Stimulated activated CD4-positive, alpha-beta T cell treated with anti-CD3 and anti-CD28 coated beads, Interleukin-1b, Interleukin-23, amount 100 ng/mL, for 4 hours (primary cell): ENCODE measurements at regions not wholly inside any gene's neighbourhood (a gene's known extent, or its start where the extent isn't known, plus 50 kb on each side); places are given as distances from the start of the nearest gene placed in this dataset.

Experiments used
- DNase-seq, 2 donors: peaks; one replicate each; pipeline ENCODE4 v3.0.0-alpha.2; 2020; ENCODE audit warnings: low read depth in 2 of 2

DNA sequence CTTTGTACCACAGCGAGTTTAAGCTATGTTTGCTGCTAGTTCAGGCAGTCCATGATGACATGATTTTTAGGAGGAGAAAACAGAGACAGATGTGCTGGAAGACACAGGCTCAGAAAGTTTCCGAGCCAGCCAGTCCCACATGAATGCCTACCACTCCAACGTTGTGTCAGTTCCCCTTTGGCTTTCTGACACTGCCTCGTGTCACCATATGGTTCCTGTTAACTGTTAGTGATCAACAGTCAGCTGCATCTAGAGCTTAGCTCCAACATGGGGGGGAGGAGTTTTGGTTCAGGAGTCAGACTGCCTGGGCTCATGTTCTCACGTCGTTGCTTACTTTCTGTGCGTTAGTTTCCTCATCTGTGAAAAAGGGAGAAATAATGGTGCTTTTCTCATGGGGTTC, 343.7 kb downstream of the MID1IP1 start:
- DNase-seq = no peak

DNA sequence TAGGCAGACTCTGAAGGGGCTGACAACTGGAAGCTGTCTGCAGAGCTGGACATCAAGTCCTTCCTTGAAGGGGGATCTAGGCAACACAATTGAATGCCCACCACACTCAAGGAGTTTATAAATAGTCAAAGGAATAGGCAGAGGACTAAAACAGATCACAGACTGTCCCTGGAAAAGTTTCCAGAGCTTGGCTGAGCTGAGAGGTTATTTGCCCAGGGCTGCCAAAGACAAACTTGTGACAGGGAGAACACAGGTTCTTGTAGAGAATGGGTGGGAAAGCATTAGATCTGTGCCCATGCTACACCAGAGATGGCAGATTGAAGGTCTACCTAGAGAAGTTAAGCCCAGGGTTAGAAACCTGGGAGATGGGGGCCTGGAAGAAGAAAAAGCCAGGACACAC, 344.6 kb downstream of the MID1IP1 start:
- no peak for DNase-seq

DNA sequence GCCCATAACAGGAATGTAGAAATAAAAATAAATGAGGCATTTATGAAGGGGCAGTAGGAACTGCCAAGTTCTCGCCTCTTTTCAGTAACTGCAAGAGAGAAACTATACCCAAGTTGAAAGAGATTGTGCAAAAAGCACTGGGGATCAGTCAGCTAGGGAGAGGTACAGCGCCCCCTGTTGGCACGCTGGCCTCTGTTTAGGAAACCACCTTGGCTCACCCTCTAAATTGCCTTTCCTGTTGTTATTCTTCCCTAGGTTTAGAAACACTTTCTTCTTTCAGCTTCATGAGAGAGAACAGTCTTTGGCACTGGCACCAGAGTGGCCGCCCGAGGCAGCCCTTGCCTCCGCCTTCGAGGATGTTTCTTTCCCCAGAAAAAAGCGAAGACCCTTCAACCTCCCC, 348.5 kb downstream of the MID1IP1 start:
- DNase-seq = peak; percentile 49 to 59

GRCh38 chrX:39150220-39150619, 349.0 kb downstream of the MID1IP1 start:
- DNase-seq = no peak

GRCh38 chrX:39150621-39151020, 349.4 kb downstream of the MID1IP1 start:
- no peak for DNase-seq

DNA sequence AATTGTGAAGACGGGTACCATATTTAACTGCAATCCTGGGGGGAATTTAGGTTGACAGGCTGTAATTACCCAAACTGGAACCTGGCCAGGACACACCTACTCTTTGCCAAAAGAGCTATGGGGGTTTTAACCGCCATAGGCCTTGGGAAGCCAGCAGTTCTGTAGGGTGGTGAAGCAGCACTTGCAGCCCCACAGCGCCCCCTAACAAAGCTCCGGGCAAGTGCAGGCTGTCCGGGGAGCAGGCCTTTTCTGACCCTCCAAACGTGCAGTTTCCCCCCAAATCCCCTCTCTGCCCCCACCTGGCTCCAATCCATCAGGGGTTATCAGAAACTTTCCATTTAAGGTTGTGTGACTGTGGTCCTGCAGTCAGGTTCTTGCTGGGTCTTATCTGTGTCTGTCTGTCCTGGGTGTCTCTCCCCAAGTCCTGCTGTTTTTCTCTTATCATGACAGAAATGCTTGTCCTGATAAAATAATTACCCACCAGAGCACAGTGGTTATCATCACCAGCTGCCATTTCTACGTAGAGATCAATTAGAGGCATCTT, 350.9 kb downstream of the MID1IP1 start:
- no peak for DNase-seq

- DNase-seq = no peak
These were observed 354.8 kb downstream of the MID1IP1 start for GRCh38 chrX:39156051-39156450.

DNA sequence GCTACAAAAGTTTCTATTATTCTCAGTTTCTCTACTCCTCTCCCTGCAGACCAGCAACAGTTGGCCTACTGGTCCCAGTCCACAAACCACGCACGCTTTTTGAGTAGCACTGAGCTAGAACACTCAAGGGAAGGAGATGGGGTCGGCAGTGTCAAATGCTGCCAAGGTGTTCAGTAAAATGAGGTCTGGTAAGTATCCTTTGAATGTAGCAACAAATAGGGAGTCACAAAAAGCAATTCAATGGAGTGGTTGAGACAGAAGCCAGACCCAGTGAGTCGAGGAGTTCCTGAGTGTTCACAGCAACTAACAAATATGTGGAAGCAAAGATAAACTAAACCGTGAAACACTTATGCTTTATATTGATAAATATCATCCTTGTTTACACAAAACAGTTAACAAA, 355.7 kb downstream of the MID1IP1 start:
- DNase-seq = no peak

DNA sequence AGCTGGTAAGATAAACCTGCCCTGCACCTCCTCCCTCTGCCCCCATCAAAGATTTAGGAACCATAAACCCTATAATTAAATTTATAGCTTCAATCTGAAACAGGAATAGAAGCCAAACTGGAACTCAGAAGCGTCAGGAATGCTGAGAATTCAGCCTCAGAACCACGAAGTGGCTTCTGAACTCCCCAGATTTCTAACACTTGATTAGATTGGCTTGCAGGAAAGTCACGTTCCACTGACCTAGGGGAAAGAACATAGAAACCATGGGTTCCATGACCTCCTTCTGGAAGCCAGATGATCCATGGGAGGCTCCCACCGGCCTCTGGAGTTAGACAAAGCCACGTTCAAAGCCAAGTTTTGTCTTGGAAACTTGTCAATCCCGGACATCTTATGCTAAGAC, 356.5 kb downstream of the MID1IP1 start:
- no peak for DNase-seq

DNA sequence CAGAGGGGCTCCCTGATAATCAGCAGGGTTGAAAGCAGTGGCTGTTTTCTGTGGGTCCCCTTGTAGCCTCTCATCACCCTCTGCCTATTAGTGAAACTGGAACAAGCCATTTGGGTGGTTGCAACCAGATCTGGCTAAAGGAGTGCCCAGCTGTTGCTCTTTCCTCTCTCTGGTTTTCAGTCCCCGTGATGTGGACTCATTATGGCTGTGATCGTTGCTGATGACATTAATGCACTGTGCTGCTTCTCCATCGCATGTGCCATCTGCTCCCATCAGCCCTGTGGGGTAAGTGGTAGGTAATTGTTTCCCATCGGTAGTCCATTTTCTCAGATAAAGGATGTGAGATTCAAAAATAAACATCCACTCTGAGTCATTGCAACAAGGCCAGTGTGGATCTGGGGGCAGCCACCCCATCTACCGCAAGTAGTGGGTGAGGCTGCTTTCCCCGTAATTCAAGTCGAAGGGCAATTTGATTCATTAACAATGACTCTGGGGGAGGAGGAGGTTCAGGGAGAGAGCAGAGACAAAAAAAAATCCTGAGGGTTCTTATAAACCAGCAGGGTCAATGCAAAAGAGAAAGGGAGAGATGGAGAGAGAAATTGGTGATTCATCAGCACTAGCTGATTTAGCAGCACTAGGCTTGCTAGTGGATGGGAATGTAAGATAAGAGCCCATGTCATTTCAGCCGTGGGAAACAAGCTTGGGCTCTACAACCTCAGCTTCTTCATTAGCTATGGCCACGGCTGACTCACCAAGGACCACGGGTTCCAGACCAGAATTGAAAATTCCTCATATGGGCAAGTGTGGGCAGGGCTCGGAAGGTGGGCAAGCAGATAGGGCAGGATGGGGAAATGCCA, 357.8 kb downstream of the MID1IP1 start:
- DNase-seq = no peak

DNA sequence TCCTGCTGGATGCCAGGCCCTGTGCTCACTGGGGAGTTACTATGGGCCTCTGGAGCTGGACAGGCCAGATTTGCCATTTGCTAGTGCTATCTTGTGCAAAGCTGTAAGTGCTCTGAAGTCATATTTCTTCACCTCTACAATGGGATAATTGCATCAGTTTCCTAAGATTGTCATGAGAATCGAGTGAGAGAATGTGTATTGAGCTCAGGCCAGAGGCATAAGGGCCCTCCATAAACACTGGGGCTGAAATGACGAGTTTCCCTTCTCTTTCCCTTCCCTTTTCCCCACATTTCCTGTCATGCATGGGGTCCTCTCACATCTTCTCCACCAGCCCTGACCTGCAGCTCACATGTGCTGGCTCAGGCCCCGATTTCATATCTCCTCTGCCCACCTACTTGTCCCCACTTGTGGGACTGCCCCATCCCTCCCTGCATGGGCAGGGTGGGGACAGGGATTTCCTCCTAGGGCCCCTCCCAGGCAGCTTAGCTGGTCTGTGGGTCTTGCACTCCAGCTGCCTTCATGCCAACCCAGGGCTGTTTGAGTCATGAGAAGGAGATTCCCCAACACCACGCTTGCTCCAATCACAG, 358.8 kb downstream of the MID1IP1 start:
- no peak for DNase-seq

- no peak for DNase-seq
These were observed 360.5 kb downstream of the MID1IP1 start for GRCh38 chrX:39161611-39162255.

DNA sequence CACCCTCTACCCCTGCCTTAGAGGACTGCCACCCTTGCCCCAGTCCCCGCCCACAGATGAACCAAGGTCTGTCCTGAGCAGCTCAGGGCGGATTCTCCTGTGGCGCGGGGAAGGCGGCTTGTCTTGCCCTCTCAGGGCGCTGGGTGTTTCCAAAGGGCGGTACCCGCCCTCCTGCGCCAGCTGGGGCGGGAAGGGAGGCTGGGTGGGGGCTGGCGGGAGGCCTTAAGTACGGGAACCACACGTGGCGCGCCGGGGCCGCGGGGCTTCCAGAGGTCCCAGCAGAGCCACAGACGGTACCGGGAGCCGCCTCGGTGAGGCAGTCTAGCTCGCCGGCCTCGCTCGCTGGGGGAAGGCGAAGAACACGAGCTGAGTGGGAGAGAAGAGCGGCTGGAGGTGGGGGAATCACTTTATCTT, 361.1 kb downstream of the MID1IP1 start:
- DNase-seq = peak; percentile 26 to 49

DNA sequence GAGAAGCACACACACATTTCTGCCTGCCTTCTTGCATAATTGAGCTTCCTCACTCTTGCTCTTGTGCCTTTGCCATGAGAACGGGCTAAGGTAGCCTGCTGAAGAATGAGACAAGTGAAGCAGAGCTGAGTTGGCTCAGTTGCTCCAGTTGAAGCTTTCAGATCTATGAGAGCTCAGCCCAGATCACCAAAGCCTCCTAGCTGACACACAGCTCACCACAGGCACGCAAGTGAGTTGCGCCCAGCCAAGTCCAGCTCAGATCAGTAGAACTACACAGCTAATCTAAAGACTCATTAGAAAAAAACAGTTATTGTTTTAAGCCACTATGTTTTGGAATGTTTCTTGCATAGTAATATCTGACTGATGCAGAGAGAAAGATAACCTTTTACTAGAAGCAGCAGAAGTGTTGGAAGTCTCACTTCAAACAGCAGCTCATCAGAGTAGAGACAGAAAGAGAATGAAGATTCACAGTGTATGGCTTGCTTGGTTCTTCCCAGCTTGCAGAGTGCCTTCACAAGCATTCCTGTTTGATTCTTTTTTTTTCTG, 362.4 kb downstream of the MID1IP1 start:
- no peak for DNase-seq

DNA sequence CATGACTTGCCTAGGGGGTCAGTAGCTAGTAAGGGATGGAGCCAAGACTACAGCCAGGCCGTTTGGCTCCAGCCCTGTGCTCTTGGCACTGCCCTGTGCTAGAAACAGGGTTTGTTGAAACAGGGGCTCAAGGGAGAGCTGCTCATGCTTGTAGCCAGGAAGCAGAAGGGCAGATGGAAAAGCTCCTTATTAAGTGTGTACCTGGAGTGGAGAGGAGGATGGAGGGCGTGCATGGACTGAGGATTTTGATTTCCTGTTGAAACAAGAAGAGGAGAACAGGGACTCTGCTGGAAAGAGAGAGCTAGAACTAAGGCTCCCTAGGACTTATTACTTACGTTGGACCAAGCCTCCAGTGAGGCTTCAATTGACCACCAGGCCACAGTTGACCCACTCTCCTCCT, 363.0 kb downstream of the MID1IP1 start:
- DNase-seq = no peak

GRCh38 chrX:39165185-39165584, 363.9 kb downstream of the MID1IP1 start:
- DNase-seq = no peak

- no peak for DNase-seq
These were observed 364.5 kb downstream of the MID1IP1 start for GRCh38 chrX:39165773-39166172.

- DNase-seq = no peak
These were observed 366.5 kb downstream of the MID1IP1 start for GRCh38 chrX:39167791-39168190.

DNA sequence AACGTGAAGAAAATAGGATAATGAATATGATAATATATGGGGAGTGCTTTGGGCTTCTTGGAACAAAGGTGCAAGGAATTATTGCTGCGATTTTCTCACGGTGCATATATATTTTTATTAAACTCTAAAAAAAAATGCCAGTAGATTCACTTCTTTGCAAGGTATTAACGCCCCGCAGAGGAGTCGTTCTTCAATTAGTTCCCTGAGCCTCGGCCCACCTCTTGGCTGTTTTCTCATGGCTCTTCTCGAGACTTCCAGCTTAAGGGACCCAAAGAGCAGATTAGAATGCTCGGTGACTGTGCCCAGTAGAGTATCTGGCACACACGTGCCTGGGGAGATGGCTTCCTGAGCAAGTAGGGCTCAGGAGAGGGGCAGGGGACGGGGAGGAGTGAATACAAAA, 367.4 kb downstream of the MID1IP1 start:
- no peak for DNase-seq

GRCh38 chrX:39169976-39170375, 368.7 kb downstream of the MID1IP1 start:
- DNase-seq = no peak

GRCh38 chrX:39170464-39170863, 369.2 kb downstream of the MID1IP1 start:
- DNase-seq = no peak

GRCh38 chrX:39171686-39172085, 370.4 kb downstream of the MID1IP1 start:
- no peak for DNase-seq
